ENCODE measurements at regions not wholly inside any gene's neighbourhood (a gene's known extent, or its start where the extent isn't known, plus 50 kb on each side); places are given as distances from the start of the nearest gene placed in this dataset.
"Not testable (repeated sequence)": the region's sequence is repeated elsewhere in the genome, so short reads cannot be mapped to it uniquely, and the experiment has no call there.

GRCh38 chr16:29231244-29231643 is 175.3 kb downstream of the NPIPB11 start:
- DNase-seq: no peak

GRCh38 chr16:29230671-29231096 is 175.8 kb downstream of the NPIPB11 start:
- DNase-seq: no peak

DNA sequence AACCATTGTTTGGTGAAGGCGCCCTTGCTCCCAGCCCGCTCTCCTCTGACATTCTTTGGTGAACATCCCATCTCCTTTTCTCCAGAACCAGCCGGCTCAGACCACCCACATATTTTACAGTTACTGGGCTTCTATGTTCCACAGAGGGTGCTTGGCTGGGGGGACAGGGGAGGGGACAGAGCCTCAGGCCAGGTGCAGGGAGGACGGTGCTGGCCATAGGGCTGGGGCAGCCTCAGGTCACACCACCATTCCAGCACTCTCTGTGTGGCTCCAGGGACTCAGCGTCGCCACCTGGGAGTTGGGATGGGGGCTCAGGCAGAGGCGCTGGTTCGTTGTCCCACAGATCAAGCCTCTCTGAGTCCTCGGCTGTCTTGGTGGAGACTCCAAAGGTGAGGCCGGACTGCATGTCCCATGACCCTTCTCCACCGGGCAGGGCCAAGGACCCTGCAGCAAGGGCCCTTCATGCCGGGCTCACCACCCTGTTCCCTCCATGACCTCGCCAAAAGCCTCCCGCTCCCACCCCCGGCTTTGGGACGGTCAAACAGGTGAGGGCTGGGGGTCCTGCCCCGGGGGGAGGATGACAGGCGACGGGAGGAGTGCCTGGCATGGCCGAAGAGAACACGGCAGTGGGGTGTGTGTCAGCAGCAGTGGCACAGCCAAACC is 176.4 kb downstream of the NPIPB11 start:
- DNase-seq: not testable (repeated sequence)

DNA sequence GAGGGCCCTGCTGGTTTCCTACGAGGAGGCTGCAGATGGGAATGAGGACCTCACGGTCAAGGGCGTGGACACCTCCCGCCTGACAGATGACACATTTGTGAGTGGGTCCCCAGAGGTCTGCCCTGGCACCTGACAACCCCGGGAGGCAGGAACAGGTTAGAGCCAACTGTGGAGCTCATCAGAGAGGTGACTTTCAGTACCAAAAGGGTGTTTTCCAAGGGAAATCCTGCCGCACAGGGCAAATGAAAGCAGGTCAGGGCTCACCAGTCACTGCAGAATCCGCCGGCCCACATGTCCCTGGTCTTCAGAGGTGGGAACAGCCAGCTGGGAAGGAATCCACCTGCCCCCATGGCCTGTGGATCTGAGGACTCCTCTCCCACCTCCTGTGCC is 176.9 kb downstream of the NPIPB11 start:
- not testable (repeated sequence) for DNase-seq

DNA sequence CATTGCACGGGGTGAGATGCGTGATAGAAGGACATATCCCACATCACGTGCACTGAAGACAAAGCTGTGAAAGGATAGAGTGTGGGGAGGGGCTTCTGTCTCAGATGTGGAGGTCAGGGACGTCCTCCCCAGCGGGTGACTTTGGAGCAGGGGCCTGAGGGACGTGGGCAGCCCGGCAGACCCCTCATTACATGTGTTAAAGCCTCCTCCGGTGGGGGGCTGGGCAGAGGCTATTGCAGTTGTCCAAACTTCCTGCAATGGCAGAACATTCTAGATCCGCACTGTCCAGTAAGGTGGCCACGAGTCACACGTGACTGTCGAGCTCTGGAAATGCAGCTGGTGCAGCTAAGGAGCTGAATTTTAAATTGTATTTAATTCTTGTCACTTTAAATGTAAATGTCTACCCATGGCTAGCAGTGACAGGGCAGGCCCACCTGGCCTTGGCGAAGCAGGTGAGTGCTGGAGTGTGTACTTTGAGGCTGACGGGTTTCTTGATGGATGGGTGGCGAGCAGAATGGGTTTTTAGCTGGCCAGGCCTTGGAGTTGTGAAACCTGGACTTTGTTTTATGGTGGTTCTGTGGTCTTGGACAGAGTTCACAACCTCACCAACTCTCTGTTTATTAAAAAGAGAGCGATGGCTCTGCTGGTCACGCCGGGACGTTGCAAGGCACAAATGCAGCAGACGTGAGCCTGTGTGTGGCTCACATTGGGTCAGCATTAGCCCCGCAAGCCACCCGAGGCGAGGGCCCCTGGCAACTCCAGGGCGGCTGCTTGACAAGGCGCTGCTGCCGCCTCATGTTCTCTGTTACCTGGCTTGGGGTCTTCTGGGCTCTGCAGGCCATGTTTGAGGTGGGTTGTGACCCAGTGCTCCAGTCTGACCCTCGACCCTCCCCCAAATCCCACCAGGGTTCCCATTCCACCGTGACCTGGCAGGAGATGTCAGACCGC is 177.6 kb downstream of the NPIPB11 start:
- not testable (repeated sequence) for DNase-seq

GRCh38 chr16:29227751-29228663 is 178.5 kb downstream of the NPIPB11 start:
- peak; percentile 62 for DNase-seq

- no peak for DNase-seq
Observed at GRCh38 chr16:29226782-29227181, 179.7 kb downstream of the NPIPB11 start.

DNA sequence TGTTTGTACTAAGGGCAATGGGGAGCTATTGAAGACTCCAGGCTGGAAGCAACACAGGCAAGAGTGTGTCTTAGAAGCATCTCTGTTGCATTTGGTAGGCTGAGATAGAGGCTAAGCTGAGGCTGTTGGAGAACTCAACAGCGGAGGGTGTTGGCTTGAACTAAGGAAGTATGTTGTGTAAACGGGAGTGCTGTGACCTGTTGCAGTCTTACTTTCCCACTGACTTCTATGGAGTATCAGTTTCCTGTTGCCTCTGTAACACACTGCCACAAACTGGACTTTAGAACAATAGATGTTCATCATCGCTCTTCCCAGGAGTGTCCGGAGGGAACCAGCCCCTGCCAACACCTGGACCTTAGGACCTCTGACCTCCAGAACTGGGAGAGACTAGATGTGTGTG is 181.8 kb downstream of the NPIPB11 start:
- not testable (repeated sequence) for DNase-seq

- not testable (repeated sequence) for DNase-seq
Observed at GRCh38 chr16:29222615-29223014, 183.9 kb downstream of the NPIPB11 start.

- DNase-seq: not testable (repeated sequence)
Observed at GRCh38 chr16:29222008-29222407, 184.5 kb downstream of the NPIPB11 start.

GRCh38 chr16:29221281-29221955 is 185.1 kb downstream of the NPIPB11 start:
- not testable (repeated sequence) for DNase-seq

DNA sequence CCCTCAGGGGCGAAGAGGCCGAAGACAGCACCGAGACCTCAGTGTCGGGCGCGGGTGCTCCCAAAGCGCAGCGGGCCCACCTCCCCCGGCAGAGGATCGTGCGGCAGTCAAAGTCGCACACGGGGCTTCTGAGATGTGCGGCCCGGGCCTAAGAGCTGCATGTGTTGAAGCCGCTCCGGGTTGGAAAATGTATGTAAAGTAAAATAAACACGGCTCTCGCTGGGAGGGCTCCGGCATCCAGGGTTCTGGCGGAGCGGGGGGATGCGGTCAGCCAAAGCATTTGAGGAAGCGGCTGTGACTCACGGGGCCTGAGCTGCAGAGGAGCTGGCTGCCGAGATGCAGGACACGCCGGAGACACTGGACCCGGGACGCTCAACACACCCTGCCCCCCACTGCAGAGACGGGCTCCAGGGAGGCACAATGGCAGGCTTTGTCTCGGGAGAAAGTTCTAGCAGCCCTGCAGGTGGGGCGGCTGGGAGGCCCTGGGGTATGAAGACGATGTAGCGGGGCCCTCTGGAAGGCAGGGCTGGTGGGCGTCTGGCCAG is 185.8 kb downstream of the NPIPB11 start:
- not testable (repeated sequence) for DNase-seq

DNA sequence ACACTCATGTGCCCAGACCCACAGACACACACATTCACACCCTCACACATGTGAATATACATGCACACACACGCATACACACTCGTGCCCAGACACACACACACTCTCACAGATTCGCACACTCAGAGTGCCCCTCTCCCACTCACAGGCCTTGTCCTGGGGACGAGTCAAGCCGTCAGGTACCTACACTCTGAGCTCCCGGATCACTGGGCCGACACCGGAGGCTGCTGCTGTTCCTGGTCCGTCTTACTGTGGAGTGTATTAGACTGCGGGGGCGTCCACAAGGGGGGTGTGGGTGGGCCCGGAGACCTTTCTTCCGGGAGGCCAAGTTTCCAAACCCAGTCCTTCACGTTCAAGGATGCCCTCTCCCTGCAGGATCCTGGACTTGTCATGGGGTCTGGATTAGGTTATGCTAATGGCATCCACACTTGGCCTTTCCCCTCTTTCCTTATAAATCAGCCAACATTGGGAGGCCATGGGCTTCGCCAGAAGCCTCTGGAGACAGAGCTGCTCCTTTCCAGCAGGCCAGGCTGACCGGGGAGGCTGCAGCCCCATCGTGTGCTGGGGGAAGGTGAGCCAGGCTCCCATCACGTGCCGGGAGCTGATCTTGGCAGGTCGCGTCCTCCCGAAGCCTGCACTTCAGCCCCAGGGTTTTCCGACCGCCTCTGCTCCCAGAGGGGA is 186.4 kb downstream of the NPIPB11 start:
- DNase-seq: not testable (repeated sequence)

DNA sequence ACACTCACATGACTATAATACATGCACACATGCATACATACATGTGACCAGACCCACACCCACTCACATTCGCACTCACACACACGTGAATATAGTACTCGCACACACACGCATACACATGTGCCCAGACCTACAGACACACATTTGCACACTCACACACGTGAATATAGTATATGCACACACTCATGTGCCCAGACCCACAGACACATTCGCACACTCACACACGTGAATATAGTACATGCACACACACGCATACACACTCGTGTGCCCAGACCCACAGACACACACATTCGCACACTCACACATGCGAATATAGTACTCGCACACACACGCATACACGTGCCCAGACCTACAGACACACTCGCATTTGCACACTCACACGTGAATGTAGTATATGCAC is 186.9 kb downstream of the NPIPB11 start:
- not testable (repeated sequence) for DNase-seq

DNA sequence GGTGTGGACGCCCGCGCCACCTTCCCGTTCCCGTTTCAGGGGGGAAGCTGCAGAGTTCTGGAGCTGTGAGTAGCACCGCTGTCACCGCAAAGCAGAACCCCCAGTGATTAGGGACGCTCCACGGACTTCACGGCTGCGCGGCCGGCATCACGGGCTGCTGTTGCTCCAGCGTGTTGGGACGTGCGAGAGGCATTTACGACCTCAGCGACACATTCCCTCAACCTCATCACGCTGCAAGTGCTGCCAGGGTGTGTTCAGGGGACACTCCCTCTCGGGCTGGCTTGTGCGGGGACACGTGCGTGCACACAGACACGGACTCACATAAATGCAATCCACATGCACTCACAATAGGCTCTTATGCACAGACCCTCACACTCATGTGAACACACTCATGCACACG is 187.9 kb downstream of the NPIPB11 start:
- not testable (repeated sequence) for DNase-seq

DNA sequence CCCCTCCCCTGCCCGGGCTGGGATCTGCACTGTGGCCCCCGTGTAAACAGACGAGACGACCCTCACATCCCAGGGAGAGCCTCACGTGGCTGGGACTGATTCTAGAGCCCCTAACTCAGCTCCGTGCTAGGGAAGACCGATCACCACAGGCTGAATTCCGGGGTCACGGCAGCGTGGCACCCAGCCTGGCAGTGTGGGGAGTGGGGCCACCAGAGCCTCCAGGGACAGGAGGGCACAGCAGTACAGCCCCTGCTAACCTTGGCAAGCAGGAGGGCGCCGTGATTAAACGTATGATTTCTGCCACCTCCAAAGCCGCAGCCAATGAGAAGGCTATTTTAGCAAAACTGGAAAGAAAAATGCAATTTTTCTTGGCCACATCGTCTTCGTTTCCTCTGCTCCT is 188.3 kb downstream of the NPIPB11 start:
- not testable (repeated sequence) for DNase-seq

DNA sequence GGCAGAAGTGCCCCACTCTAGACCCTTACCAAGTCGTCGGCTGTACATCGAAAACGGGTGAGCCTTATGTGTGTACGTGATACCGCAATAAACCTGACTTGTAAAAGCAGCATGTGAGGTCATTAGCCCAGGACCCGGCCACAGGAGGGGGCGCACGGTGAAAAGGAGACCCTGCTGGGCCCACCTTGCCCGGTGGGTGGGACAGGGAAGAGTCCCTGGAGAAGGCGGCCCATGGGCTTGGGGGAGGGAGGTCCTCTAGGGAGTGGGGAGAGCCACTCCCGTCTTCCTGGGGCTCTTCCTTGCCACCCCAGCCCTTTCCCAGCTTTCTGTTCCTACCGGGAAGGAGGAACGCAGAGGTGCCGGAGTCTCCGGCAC is 188.8 kb downstream of the NPIPB11 start:
- not testable (repeated sequence) for DNase-seq

- not testable (repeated sequence) for DNase-seq
Observed at GRCh38 chr16:29217104-29217751, 189.3 kb downstream of the NPIPB11 start.

DNA sequence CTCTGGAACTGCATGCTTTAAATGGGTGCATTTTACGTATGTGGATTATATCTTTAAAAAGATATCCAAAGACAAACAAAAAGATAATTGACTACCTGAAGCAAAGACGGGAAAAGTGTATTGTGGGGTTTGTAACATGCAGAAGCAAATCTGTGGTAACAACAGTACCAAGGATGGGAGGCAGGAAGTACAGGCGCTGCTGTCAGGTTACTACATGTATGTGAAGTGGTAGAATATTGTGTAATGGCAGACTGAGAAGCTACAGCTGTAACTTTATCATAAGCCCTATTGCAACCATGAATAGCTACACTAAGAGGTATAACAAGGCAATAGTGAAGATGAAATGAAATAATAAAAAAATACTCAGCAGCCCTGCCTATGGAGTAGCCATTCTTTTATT is 192.7 kb downstream of the NPIPB11 start:
- not testable (repeated sequence) for DNase-seq

GRCh38 chr16:29213251-29213650 is 193.3 kb downstream of the NPIPB11 start:
- not testable (repeated sequence) for DNase-seq
